Upper lobe of left lung (tissue), 6 donors: ENCODE measurements at regions not wholly inside any gene's neighbourhood (a gene's known extent, or its start where the extent isn't known, plus 50 kb on each side); places are given as distances from the start of the nearest gene placed in this dataset.

Source experiments
- ATAC-seq, 2 donors: fragments of 200-7000 bp; cut with Tn5 transposase; one replicate each; pipeline ENCODE4 v1.9.1; 2022; ENCODE audit warnings: mild to moderate bottlenecking in 2 of 2, moderate library complexity in 2 of 2; ENCODE audit not compliant: low FRiP score in 2 of 2
- DNase-seq, 2 donors: peaks; one replicate each; pipeline ENCODE4 v3.0.0-alpha.2; 2019 to 2020
- H3K27ac ChIP-seq, 4 donors: fragments of 200-600 bp; sonication (generic); one replicate each; pipeline ENCODE4 v1.5.1; 2016 to 2019
- H3K27me3 ChIP-seq, 4 donors: fragments of 200-600 bp; sonication (generic); one replicate each; pipeline ENCODE4 v1.5.1; 2017 to 2019
- H3K36me3 ChIP-seq, 4 donors: fragments of 200-600 bp; sonication (generic); one replicate each; pipeline ENCODE4 v1.5.1; 2016 to 2019
- H3K4me1 ChIP-seq, 4 donors: fragments of 200-600 bp; sonication (generic); one replicate each; pipeline ENCODE4 v1.5.1; 2018 to 2019
- H3K4me3 ChIP-seq, 4 donors: fragments of 200-600 bp; sonication (generic); one replicate each; pipeline ENCODE4 v1.5.1; 2017 to 2019; ENCODE audit warnings: mild to moderate bottlenecking in 2 of 4, moderate library complexity in 1 of 4
- H3K9me3 ChIP-seq, 4 donors: fragments of 200-600 bp; sonication (generic); one replicate each; pipeline ENCODE4 v1.5.1; 2018 to 2019
- EP300 ChIP-seq, 4 donors: sonication (generic); formaldehyde crosslinking; IDR thresholded peaks; one replicate each; pipeline ENCODE4 v1.5.1; 2017; ENCODE audit warnings: antibody characterized with exemption in 4 of 4, control low read depth in 2 of 4
- POLR2A ChIP-seq, 4 donors: fragments of 450-650 bp; IDR thresholded peaks; one replicate each; pipeline ENCODE4 v1.5.1; 2016 to 2017; ENCODE audit warnings: antibody characterized with exemption in 4 of 4, mild to moderate bottlenecking in 2 of 4
- POLR2AphosphoS5 ChIP-seq, 2 donors: sonication (generic); formaldehyde crosslinking; IDR thresholded peaks; one replicate each; pipeline ENCODE4 v1.5.1; 2017; ENCODE audit warnings: antibody characterized with exemption in 2 of 2
- WGBS, 2 donors: methylation state at CpG; one replicate each; pipeline ENCODE4 v1.1.5; 2017 to 2018; 5-methylcytosine and 5-hydroxymethylcytosine counted together
- TF ChIP-seq, protein P1 (sequence below), 6 experiments: fragments of 450-650 bp in 4 of 6; fragments of 200-600 bp in 2 of 6; sonication (generic) in 2 of 6; IDR thresholded peaks; one replicate each; pipeline ENCODE4 v1.5.1; 2016 to 2019; ENCODE audit warnings: antibody characterized with exemption in 6 of 6
- donor health status: DM: no; HTN: no; CAD: no; lungs with moderate emphysema.
- donor health status: DM: no; HTN: yes; CAD: no; lungs with severe emphysema.

DNA sequence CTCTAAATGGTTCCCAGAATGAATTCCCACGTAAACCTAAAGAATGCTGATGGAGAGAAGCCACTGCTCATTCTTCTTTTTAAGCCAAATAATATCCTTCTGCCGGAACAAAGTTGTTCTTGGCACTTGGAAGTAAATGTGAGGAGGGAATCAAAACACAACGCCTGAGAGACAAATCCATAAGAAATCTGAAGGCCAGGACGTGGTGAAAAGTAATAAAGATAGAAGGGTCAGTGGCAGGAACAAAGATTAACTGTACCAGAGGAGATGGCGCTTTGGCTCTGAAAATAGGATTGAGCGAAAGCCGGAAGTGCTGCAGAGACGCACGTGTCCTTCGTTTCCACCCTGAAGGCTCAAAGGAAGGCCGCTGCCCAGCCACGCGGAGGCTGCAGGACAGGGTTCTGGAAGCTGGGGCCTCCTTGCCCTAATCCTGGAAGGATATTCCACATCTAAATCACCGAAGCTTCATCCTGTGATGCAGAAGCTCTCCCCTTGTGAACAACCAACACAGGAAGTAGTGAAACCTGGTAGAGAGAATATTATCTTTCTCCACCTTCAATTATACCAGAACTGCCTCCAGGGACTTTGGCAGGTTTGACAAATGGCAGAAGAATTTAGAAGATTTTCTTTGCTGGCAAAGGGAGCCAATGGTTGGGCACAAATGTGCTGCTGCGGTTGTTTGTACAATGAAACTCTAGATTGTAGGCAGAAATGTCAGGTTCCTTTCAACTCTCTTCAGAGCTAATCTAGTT is 214.6 kb upstream of the SERP2 start:
- ATAC-seq = no peak
- 83 to 85% methylated on average over 15 of the region's 15 CpGs for WGBS, 2 donors
- H3K27me3 ChIP-seq = no peaks in the 10 kb centered on the region
- no peak overlapping the region for H3K27ac ChIP-seq
- no peak overlapping the region for H3K4me3 ChIP-seq
- peaks cover 4 to 16% (median 9%) of the 10 kb centered on the region in 4 donors for H3K4me1 ChIP-seq
- TF ChIP-seq, protein P1, sequence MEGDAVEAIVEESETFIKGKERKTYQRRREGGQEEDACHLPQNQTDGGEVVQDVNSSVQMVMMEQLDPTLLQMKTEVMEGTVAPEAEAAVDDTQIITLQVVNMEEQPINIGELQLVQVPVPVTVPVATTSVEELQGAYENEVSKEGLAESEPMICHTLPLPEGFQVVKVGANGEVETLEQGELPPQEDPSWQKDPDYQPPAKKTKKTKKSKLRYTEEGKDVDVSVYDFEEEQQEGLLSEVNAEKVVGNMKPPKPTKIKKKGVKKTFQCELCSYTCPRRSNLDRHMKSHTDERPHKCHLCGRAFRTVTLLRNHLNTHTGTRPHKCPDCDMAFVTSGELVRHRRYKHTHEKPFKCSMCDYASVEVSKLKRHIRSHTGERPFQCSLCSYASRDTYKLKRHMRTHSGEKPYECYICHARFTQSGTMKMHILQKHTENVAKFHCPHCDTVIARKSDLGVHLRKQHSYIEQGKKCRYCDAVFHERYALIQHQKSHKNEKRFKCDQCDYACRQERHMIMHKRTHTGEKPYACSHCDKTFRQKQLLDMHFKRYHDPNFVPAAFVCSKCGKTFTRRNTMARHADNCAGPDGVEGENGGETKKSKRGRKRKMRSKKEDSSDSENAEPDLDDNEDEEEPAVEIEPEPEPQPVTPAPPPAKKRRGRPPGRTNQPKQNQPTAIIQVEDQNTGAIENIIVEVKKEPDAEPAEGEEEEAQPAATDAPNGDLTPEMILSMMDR (IDR thresholded peaks at IDR 0.05) = no peak
- TF ChIP-seq POLR2A (IDR thresholded peaks at IDR 0.05) (no peak), EP300 (IDR thresholded peaks at IDR 0.05) (no peak), POLR2AphosphoS5 (IDR thresholded peaks at IDR 0.05) (no peak)
- H3K36me3 ChIP-seq = no peaks in the 10 kb centered on the region
- peak in 1 of 2 donors; percentile 44 for DNase-seq
- H3K9me3 ChIP-seq = no peaks in the 10 kb centered on the region

DNA sequence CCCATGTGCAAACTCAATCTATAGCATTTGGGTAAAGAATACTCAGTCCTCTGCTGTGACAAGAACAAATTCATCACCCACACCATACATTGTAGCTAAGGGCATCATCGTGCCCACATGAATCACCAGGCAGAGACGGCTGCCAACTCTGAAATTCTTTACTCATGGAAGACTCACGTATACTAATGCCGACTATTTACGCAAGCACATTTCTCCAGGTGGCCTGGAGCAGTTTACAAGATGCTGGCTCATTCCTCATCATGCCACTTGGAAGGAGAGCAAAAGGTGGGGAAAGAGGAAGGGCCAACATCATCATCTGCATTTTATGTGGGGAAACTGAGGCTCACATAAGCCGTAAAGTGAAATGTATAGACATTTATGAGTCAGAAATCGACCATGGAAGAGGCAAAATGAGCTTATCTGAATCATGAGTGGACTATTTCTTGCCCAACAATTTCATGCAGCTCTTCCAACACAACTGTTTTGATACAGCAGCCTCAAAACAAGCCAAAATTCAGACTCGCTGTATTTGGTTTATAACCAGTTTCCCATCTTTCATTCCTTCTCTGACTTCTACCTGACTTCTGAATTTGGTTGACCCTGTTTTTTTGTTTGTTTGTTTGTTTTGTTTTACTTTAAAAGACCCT is 213.9 kb upstream of the SERP2 start:
- TF ChIP-seq, protein P1 (IDR thresholded peaks at IDR 0.05) = no peak
- TF ChIP-seq EP300 (IDR thresholded peaks at IDR 0.05) (no peak), POLR2AphosphoS5 (IDR thresholded peaks at IDR 0.05) (no peak), POLR2A (IDR thresholded peaks at IDR 0.05) (no peak)
- DNase-seq (no peak), ATAC-seq (no peak)
- no peaks in the 10 kb centered on the region for H3K27me3 ChIP-seq
- H3K27ac ChIP-seq = no peak overlapping the region
- no peaks in the 10 kb centered on the region for H3K9me3 ChIP-seq
- peaks cover 4 to 16% (median 9%) of the 10 kb centered on the region in 4 donors for H3K4me1 ChIP-seq
- WGBS, 2 donors = 74 to 81% methylated on average over 8 of the region's 8 CpGs
- H3K4me3 ChIP-seq = no peak overlapping the region
- H3K36me3 ChIP-seq = no peaks in the 10 kb centered on the region

DNA sequence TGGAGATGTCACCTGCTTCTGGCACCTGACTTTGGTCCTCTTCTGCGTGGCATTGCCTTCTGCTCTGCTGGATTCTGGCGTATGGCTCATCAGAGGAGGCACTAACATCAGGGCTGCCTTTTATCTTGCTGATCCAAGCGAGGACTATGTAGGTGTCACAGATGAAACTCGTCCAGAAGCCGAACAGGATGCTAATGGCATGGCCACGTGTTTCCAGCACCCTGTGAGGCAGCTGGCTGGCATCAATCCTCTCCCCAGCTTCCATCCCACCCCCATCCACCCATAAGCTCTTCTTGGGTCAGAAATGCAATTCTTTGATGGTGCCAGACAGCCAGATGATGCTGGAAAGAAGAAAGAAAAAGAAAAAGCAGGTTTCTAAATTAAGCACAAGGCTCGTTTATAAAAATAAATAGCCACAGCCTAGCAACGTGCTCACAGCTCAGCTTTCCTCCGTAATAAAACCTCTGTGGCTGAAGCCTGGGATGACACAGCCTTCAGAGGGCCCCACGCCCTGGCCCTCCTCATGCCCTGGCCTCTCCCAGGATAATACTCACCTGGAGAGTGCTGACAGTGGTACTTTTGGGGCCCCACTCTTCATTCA is 212.9 kb upstream of the SERP2 start:
- H3K4me1 ChIP-seq = peaks cover 4 to 13% (median 6%) of the 10 kb centered on the region in 4 donors
- ATAC-seq (no peak), DNase-seq (no peak)
- H3K27ac ChIP-seq = peak overlapping the region in 2 of 4 donors; percentile 6 to 18
- no peaks in the 10 kb centered on the region for H3K9me3 ChIP-seq
- H3K36me3 ChIP-seq = no peaks in the 10 kb centered on the region
- H3K27me3 ChIP-seq = no peaks in the 10 kb centered on the region
- TF ChIP-seq, protein P1 (IDR thresholded peaks at IDR 0.05) = no peak
- TF ChIP-seq POLR2A (IDR thresholded peaks at IDR 0.05) (no peak), POLR2AphosphoS5 (IDR thresholded peaks at IDR 0.05) (no peak), EP300 (IDR thresholded peaks at IDR 0.05) (no peak)
- H3K4me3 ChIP-seq = no peak overlapping the region
- 66 to 67% methylated on average over 7 to 10 of the region's 10 CpGs for WGBS, 2 donors

DNA sequence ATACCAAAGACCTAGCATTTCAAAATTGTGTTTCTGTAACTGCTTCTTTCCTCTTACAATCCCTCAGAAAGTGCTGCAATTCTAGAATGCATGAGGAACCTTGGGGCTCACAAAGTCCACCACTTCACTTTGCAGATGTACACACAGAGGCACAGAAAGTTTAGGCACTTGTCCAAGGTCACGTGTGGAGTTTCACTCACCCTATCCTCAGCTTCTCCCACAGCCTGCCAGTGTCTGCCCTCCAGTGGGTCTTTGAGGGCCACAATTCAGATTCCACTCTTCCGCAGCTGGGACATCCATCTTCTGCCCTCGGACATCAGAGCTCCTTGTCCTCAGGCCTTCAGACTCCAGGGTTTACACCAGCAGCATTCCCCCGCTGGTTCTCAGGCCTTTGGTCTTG is 210.5 kb upstream of the SERP2 start:
- no peaks in the 10 kb centered on the region for H3K9me3 ChIP-seq
- H3K27ac ChIP-seq = no peak overlapping the region
- 79 to 93% methylated on average over 4 of the region's 4 CpGs for WGBS, 2 donors
- no peaks in the 10 kb centered on the region for H3K36me3 ChIP-seq
- peaks cover 0 to 9% (median 0%) of the 10 kb centered on the region in 4 donors for H3K4me1 ChIP-seq
- no peak overlapping the region for H3K4me3 ChIP-seq
- no peaks in the 10 kb centered on the region for H3K27me3 ChIP-seq
- no peak for ATAC-seq
- no peak for DNase-seq
- TF ChIP-seq, protein P1 (IDR thresholded peaks at IDR 0.05) = no peak
- TF ChIP-seq EP300 (IDR thresholded peaks at IDR 0.05) = no peak
- no peak for TF ChIP-seq POLR2AphosphoS5 (IDR thresholded peaks at IDR 0.05)
- TF ChIP-seq POLR2A (IDR thresholded peaks at IDR 0.05) = no peak
